Stimulated activated CD8-positive, alpha-beta memory T cell treated with anti-CD3 and anti-CD28 coated beads, Interleukin-7, amount 100 ng/mL, for 48 hours (primary cell): ENCODE measurements at regions not wholly inside any gene's neighbourhood (a gene's known extent, or its start where the extent isn't known, plus 50 kb on each side); places are given as distances from the start of the nearest gene placed in this dataset.

Experiments used
- DNase-seq, 2 donors: peaks; one replicate each; pipeline ENCODE4 v3.0.0-alpha.2; 2020; ENCODE audit warnings: low read depth in 1 of 2; ENCODE audit errors: extremely low read depth in 1 of 2

- no peak for DNase-seq
Measured at GRCh38 chr2:44825702-44826101, 115.8 kb upstream of the SIX3 start.

- no peak for DNase-seq
Measured at GRCh38 chr2:44826601-44827000, 114.9 kb upstream of the SIX3 start.

DNA sequence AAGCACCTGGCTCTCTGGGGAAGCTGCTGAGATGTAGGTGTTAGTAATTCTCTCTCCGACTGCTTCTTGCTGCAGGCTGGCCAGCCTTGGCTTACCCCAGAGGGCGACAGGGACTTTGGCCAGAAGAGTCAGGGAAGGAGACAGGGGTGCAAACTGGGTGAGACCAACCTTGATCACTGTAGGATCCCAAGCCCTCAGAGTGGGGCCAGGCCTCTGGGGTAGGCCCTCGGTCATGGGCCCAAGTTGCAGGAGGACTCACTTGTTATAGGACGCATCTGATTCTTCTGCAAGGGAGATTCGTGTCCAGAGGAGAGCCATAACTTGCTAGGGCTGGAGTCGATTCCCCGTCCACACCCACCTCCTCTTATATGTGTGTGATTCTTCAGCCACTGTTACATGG is 111.7 kb upstream of the SIX3 start:
- DNase-seq: no peak

DNA sequence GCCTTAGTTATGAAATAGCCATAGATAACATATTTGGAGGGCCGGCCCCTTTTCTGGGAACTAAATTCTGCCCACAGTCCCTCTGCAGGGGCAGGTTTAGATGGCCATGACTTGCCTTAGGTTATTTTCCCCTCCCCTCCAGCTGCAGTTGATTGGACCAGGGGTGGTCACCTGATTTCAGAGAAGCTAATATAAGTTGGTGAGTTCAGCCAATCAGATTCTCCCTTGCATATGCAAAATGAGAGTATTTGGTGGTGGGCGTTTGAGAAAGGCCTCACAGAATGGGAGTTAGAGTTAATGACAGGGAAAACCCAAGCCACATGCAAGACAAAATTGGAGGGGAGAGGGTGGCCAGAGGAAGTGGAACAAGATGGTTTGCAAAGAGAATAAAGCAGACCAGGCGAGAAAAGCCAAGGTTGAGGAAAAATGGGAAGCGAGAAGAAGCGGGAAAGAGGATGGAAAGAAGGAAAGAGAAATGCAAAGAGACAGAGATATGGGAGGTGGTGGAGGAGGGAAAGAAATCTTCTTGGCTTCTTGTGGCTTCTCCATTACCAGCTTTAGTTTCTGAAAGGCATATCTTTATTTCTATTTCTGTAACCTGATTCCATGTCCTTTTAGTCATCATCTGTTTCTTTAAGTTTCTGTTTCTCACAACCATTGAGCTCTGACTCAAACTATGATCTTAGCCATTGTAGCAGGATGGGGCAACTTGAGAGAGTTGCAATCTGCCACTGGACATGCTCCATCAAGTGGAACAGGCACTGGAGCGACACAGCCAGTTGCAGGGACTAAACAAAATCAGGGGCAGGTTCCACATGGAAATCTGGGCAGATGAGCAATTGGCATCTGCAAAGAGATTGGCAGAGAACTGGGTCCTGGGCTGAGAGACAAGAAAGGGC is 108.1 kb upstream of the SIX3 start:
- no peak for DNase-seq

GRCh38 chr2:44834656-44835055 is 106.8 kb upstream of the SIX3 start:
- no peak for DNase-seq

GRCh38 chr2:44836174-44836573 is 105.3 kb upstream of the SIX3 start:
- peak; percentile 25 to 73 for DNase-seq

- no peak for DNase-seq
Measured at GRCh38 chr2:44836916-44837315, 104.6 kb upstream of the SIX3 start.

- DNase-seq: no peak
Measured at GRCh38 chr2:44838116-44838790, 103.2 kb upstream of the SIX3 start.

DNA sequence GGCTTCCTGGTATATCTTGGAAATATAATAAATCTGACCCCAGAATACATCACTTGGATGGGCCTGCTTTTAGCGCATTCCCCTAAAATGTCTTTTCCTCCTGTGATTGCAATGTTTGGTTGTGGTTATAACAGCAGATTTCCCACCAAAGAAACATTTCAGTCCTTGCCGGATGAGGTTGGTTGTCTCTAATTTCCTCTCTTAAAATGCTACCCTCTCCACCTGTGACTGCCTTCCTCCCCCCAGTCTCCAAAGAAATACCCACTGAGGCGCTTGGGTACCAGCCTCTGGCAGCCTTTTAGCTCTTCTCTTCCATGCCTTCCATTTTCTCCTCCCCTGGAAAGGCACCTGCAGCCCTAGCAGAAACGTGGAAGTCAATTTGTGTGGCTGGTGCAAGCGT is 102.1 kb upstream of the SIX3 start:
- DNase-seq: no peak

DNA sequence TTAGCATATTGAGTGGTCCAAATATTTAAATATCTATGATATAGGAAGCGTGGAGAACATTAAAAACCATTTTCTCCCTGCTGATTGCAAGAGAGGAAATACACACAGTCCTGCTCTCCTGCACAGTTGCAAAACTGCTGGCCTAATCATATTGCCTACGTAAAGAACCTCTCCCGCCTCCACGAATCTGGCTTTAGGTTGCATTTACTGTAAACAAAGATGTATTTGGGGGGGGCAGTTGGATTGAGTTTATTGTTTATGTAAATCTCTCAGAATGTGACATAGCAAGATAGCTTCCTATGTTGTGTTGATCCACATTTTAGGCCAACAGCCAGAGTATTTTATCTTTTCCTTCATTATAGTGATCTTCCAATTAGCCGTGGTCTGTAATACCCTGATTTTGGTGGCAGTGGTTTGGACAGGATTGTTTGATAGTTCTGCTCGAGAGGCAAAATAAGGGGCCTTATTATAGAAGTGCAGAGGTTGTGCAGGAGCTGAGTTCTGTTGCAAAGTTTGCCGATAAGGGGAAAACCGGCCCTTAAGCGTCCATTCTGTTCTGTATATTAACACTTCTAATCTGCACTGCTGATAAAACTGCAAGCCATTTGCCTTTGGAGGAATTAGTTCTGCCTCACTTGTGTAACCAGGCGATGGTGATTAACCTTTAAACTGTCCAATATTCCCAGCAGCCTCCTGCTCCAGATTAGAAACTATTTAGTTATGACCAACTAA is 101.6 kb upstream of the SIX3 start:
- DNase-seq: no peak

DNA sequence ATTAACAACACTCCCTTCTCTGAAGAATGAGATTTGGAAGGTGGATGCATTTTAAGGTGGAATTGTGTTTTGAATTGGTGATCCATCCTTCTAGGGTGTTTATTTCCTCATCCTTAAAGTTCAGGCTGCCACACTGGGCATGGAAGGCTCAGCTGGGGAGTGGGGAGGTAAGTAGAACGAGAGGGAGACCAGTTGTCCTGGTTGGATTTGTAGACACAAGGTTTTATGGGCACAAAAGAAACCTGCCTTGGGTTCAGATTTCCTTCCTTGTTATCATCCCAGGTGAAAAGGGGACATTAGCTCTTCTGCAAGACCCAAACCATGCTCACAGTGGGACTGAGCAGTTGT is 101.0 kb upstream of the SIX3 start:
- no peak for DNase-seq

GRCh38 chr2:44843086-44843485 is 98.4 kb upstream of the SIX3 start:
- no peak for DNase-seq

DNA sequence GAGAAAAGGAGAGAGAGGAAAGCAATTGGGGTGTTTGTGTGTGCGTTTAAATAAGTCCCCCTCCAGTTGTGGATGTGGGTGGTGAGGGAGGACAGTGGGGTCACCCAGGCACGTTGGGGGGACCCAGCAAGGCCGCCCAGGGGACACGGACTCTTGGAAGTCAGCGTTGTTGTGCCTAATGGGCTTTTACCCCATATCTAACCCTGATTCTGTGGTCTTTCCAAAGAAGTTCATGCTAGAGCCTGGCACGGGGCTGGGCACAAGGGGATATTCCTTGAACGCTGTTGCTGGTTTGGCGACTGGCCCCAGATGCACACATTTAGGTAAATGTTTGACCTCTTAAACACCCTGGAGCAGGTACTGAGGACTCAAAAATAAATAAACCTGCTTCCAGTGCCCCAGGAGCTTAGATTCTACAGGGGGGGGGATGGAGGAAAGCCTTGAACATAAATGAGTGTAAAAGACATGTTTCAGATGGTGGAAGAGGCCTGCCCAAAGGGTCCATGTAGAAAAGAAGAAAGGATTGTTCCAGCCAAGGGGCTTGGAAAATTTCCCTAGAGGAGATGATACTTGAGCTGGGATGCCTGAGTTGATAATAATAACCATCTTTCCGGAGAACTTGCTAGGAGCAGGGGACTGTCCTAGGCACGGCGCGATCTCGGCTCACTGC is 97.7 kb upstream of the SIX3 start:
- DNase-seq: no peak

DNA sequence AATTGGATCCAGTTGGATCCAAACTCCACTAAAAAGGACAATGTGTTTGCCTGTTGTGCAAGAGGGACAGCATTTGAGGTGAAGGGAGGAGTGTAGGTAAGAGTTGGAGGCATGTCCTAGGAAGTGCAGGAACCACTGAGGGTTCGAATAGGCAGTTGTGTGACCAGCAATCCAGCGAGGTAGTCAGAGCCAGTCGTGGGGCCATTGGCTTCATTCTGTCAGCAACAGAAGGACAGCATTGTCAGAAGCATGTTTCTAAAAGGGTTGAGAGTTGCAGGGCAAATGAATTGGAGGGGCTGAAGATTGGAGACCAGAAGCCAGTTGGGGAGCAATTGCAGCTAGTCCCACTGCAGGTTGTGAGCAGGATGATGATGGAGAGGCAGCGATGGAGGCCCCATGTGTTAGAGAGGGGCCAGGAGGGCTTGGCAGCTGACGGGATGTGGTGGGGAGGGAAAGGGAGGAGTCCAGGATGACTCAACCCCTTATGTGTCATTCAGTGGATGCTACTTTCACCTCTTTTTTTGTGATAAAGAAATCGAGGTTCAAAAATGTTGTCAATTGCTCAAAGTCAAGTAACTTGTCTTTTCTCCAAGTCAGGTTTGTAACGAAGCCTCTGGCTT is 96.7 kb upstream of the SIX3 start:
- DNase-seq: no peak

- no peak for DNase-seq
Measured at GRCh38 chr2:44848026-44848425, 93.5 kb upstream of the SIX3 start.

DNA sequence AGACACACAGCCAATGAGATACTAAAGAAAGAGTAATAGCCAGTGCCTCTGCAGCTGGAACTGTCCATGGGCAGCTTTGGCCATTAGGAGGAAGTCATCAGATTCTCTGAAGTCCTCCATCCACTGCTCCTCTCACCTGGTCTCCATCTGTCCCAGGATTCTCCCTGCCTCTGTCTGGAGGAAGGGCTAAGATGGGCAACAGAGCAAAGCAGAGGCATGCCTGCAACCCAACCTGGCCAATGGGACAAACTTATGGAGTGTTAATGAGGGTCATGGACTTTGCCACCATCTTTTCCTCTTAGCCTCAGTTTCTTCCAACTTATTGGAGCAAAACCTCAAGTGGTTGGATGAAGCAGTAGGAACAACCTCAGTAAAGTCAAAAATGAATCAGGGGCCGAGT is 91.5 kb upstream of the SIX3 start:
- DNase-seq: no peak

- no peak for DNase-seq
Measured at GRCh38 chr2:44851518-44851917, 90.0 kb upstream of the SIX3 start.

DNA sequence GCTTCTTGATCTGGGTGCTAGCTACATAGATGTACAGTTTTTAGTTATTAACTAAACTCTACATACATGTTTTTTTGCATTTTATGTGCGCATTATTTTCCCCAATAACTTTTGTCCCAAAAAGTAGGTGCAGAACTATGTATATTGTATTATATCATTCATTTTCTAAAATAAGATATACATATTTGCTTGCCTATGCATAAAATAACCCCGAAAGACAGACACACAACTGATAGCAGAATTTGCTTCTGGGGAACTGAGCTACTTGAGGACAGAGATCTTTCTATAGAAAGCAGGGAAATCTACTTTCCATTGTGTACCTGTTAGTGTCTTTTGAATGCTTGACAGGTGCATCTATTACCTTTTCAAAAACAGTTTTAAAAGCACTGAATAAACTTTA is 88.9 kb upstream of the SIX3 start:
- no peak for DNase-seq

DNA sequence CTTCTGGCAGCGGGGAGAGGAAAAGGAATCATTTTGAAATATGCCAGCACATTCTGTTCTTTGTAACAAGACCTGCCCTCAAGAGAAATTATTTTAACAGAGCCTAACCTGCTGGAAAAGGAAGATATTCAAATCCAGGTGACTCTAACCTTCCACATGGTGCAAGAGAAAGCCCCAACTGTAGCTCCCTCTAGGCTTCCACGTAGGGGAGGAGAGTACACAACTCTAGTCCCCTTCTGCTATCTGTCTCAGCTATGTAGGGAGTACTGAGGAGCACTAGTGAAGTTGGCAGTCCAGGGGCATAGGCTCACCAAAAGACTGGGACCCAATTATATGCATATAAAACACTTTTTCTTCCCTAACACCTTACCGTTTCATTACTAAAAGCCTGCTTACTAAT is 82.2 kb upstream of the SIX3 start:
- no peak for DNase-seq

GRCh38 chr2:44866152-44866551 is 75.3 kb upstream of the SIX3 start:
- DNase-seq: no peak

GRCh38 chr2:44869761-44870160 is 71.7 kb upstream of the SIX3 start:
- no peak for DNase-seq
